ENCODE measurements at regions not wholly inside any gene's neighbourhood (a gene's known extent, or its start where the extent isn't known, plus 50 kb on each side); places are given as distances from the start of the nearest gene placed in this dataset.

GRCh38 chr18:27862041-27862682 is 314.8 kb downstream of the CDH2 start:
- no peaks in the 10 kb centered on the region for H3K4me1 ChIP-seq (ENCODE audit: control insufficient read depth, insufficient read depth, low read length)
- no peaks in the 10 kb centered on the region for H3K36me3 ChIP-seq (ENCODE audit: control insufficient read depth, insufficient read depth, low read length)
- no peak for DNase-seq (ENCODE audit: low read depth, low spot score)
- intact Hi-C loops (cut with micrococcal nuclease; ENCODE audit: unreplicated experiment) (no loop called here), in situ Hi-C loops (cut with HindIII; ENCODE audit: low pct_unique_long_range_greater_than_20kb, low sequenced_read_pairs) (no loop called here)
- no peak overlapping the region for H3K27ac ChIP-seq (ENCODE audit: low read length)
- BruUV-seq (replicated peaks), result no TSS peak
- no peak overlapping the region for H3K4me3 ChIP-seq (ENCODE audit: low read depth in 2 of 2, low read length in 2 of 2)
- H3K9me3 ChIP-seq (ENCODE audit: control insufficient read depth, insufficient read depth, low read depth, low read length), result no peaks in the 10 kb centered on the region
- no peaks in the 10 kb centered on the region for H3K27me3 ChIP-seq (ENCODE audit: control insufficient read depth, insufficient read depth, low read length)
- ChIA-PET CTCF (no interaction called here), POLR2A (no interaction called here)
- TF ChIP-seq POLR2AphosphoS5 (IDR thresholded peaks at IDR 0.05; ENCODE audit: low read depth, low read length) (no peak), SIN3A (IDR thresholded peaks at IDR 0.05; ENCODE audit: borderline replicate concordance, insufficient read depth, low read depth, low read length) (no peak), CTCF (IDR thresholded peaks at IDR 0.05) (no peak)
- TF ChIP-seq, protein P1, sequence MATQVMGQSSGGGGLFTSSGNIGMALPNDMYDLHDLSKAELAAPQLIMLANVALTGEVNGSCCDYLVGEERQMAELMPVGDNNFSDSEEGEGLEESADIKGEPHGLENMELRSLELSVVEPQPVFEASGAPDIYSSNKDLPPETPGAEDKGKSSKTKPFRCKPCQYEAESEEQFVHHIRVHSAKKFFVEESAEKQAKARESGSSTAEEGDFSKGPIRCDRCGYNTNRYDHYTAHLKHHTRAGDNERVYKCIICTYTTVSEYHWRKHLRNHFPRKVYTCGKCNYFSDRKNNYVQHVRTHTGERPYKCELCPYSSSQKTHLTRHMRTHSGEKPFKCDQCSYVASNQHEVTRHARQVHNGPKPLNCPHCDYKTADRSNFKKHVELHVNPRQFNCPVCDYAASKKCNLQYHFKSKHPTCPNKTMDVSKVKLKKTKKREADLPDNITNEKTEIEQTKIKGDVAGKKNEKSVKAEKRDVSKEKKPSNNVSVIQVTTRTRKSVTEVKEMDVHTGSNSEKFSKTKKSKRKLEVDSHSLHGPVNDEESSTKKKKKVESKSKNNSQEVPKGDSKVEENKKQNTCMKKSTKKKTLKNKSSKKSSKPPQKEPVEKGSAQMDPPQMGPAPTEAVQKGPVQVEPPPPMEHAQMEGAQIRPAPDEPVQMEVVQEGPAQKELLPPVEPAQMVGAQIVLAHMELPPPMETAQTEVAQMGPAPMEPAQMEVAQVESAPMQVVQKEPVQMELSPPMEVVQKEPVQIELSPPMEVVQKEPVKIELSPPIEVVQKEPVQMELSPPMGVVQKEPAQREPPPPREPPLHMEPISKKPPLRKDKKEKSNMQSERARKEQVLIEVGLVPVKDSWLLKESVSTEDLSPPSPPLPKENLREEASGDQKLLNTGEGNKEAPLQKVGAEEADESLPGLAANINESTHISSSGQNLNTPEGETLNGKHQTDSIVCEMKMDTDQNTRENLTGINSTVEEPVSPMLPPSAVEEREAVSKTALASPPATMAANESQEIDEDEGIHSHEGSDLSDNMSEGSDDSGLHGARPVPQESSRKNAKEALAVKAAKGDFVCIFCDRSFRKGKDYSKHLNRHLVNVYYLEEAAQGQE (IDR thresholded peaks at IDR 0.05; ENCODE audit: insufficient read depth in 1 of 2, low read depth in 2 of 2, low read length in 1 of 2), result no peak
- ATAC-seq, result no peak

GRCh38 chr18:27861539-27861938 is 315.4 kb downstream of the CDH2 start:
- POLR2A ChIA-PET, result no interaction called here
- CTCF ChIA-PET, result no interaction called here
- no peak overlapping the region for H3K27ac ChIP-seq (ENCODE audit: low read length)
- DNase-seq (ENCODE audit: low read depth, low spot score) (no peak), ATAC-seq (no peak)
- TF ChIP-seq CTCF (IDR thresholded peaks at IDR 0.05) (no peak), SIN3A (IDR thresholded peaks at IDR 0.05; ENCODE audit: borderline replicate concordance, insufficient read depth, low read depth, low read length) (no peak), POLR2AphosphoS5 (IDR thresholded peaks at IDR 0.05; ENCODE audit: low read depth, low read length) (no peak), TCF7L2 (IDR thresholded peaks at IDR 0.05; ENCODE audit: low read depth, low read length) (no peak)
- TF ChIP-seq, protein P1 (IDR thresholded peaks at IDR 0.05; ENCODE audit: insufficient read depth in 1 of 2, low read depth in 2 of 2, low read length in 1 of 2), result no peak
- no peaks in the 10 kb centered on the region for H3K4me1 ChIP-seq (ENCODE audit: control insufficient read depth, insufficient read depth, low read length)
- no peak overlapping the region for H3K4me3 ChIP-seq (ENCODE audit: low read depth in 2 of 2, low read length in 2 of 2)
- intact Hi-C loops (cut with micrococcal nuclease; ENCODE audit: unreplicated experiment), result no loop called here
- in situ Hi-C loops (cut with HindIII; ENCODE audit: low pct_unique_long_range_greater_than_20kb, low sequenced_read_pairs), result no loop called here
- H3K36me3 ChIP-seq (ENCODE audit: control insufficient read depth, insufficient read depth, low read length), result no peaks in the 10 kb centered on the region
- no peaks in the 10 kb centered on the region for H3K27me3 ChIP-seq (ENCODE audit: control insufficient read depth, insufficient read depth, low read length)
- no peaks in the 10 kb centered on the region for H3K9me3 ChIP-seq (ENCODE audit: control insufficient read depth, insufficient read depth, low read depth, low read length)
- BruUV-seq (replicated peaks), result no TSS peak

Data from Panc1 (cell line).